HG02973 (cell line): ENCODE measurements at regions not wholly inside any gene's neighbourhood (a gene's known extent, or its start where the extent isn't known, plus 50 kb on each side); places are given as distances from the start of the nearest gene placed in this dataset.
"Not testable (repeated sequence)": the region's sequence is repeated elsewhere in the genome, so short reads cannot be mapped to it uniquely, and the experiment has no call there.

Source experiments
- ATAC-seq: cut with Tn5 transposase; IDR thresholded peaks from one replicate; pipeline ENCODE4 v1.9.1; 2021; ENCODE audit warnings: moderate library complexity; ENCODE audit not compliant: unreplicated experiment

- ATAC-seq, result no peak
Measured at GRCh38 chr10:78465431-78465830, 431.8 kb downstream of the RPS24 start.

- ATAC-seq, result no peak
Measured at GRCh38 chr10:78467496-78468106, 433.9 kb downstream of the RPS24 start.

GRCh38 chr10:78468731-78469130 is 435.1 kb downstream of the RPS24 start:
- not testable (repeated sequence) for ATAC-seq

GRCh38 chr10:78470267-78471103 is 436.8 kb downstream of the RPS24 start:
- ATAC-seq, result no peak

GRCh38 chr10:78471326-78471722 is 437.7 kb downstream of the RPS24 start:
- no peak for ATAC-seq

- no peak for ATAC-seq
Measured at GRCh38 chr10:78471723-78472550, 438.3 kb downstream of the RPS24 start.

GRCh38 chr10:78472551-78472890 is 438.9 kb downstream of the RPS24 start:
- no peak for ATAC-seq

GRCh38 chr10:78473006-78473405 is 439.3 kb downstream of the RPS24 start:
- ATAC-seq, result no peak

GRCh38 chr10:78474743-78475142 is 441.1 kb downstream of the RPS24 start:
- ATAC-seq, result no peak

- no peak for ATAC-seq
Measured at GRCh38 chr10:78475437-78475836, 441.8 kb downstream of the RPS24 start.

- no peak for ATAC-seq
Measured at GRCh38 chr10:78476156-78476555, 442.5 kb downstream of the RPS24 start.

GRCh38 chr10:78476844-78477243 is 443.2 kb downstream of the RPS24 start:
- ATAC-seq, result no peak

GRCh38 chr10:78478919-78479318 is 445.3 kb downstream of the RPS24 start:
- no peak for ATAC-seq

GRCh38 chr10:78479467-78479866 is 445.8 kb downstream of the RPS24 start:
- no peak for ATAC-seq

GRCh38 chr10:78481842-78482241 is 448.2 kb downstream of the RPS24 start:
- no peak for ATAC-seq

- ATAC-seq, result no peak
Measured at GRCh38 chr10:78483641-78484040, 450.0 kb downstream of the RPS24 start.

- ATAC-seq, result no peak
Measured at GRCh38 chr10:78489034-78489433, 455.4 kb downstream of the RPS24 start.

GRCh38 chr10:78491812-78492211 is 458.1 kb downstream of the RPS24 start:
- ATAC-seq, result no peak

- no peak for ATAC-seq
Measured at GRCh38 chr10:78492424-78492823, 458.8 kb downstream of the RPS24 start.

GRCh38 chr10:78494179-78494578 is 460.5 kb downstream of the RPS24 start:
- no peak for ATAC-seq

GRCh38 chr10:78502210-78502936 is 468.7 kb downstream of the RPS24 start:
- ATAC-seq, result no peak
